GM19468 (cell line): ENCODE measurements at regions not wholly inside any gene's neighbourhood (a gene's known extent, or its start where the extent isn't known, plus 50 kb on each side); places are given as distances from the start of the nearest gene placed in this dataset.

Experiments used
- ATAC-seq: cut with Tn5 transposase; IDR thresholded peaks from one replicate; pipeline ENCODE4 v1.9.1; 2021; ENCODE audit warnings: mild to moderate bottlenecking, moderate library complexity, moderate number of reproducible peaks; ENCODE audit not compliant: unreplicated experiment; ENCODE audit errors: extremely low read depth

- ATAC-seq, result no peak
Measured at GRCh38 chr13:44229371-44230030, 144.1 kb upstream of the SERP2 start.

- no peak for ATAC-seq
Measured at GRCh38 chr13:44230071-44230470, 143.6 kb upstream of the SERP2 start.

GRCh38 chr13:44230736-44231135 is 142.9 kb upstream of the SERP2 start:
- ATAC-seq, result no peak

- ATAC-seq, result no peak
Measured at GRCh38 chr13:44231786-44232516, 141.7 kb upstream of the SERP2 start.

GRCh38 chr13:44232774-44233173 is 140.8 kb upstream of the SERP2 start:
- ATAC-seq, result no peak

GRCh38 chr13:44234566-44234965 is 139.1 kb upstream of the SERP2 start:
- no peak for ATAC-seq

GRCh38 chr13:44236370-44236769 is 137.3 kb upstream of the SERP2 start:
- no peak for ATAC-seq

GRCh38 chr13:44236801-44237207 is 136.8 kb upstream of the SERP2 start:
- ATAC-seq, result no peak

GRCh38 chr13:44237276-44237767 is 136.3 kb upstream of the SERP2 start:
- no peak for ATAC-seq

- ATAC-seq, result no peak
Measured at GRCh38 chr13:44237881-44238421, 135.7 kb upstream of the SERP2 start.

GRCh38 chr13:44240611-44241145 is 132.9 kb upstream of the SERP2 start:
- no peak for ATAC-seq

GRCh38 chr13:44241638-44242037 is 132.0 kb upstream of the SERP2 start:
- no peak for ATAC-seq

- ATAC-seq, result no peak
Measured at GRCh38 chr13:44242766-44243165, 130.9 kb upstream of the SERP2 start.

- ATAC-seq, result no peak
Measured at GRCh38 chr13:44243198-44243857, 130.3 kb upstream of the SERP2 start.

GRCh38 chr13:44244288-44244687 is 129.3 kb upstream of the SERP2 start:
- ATAC-seq, result no peak

GRCh38 chr13:44249431-44249836 is 124.2 kb upstream of the SERP2 start:
- no peak for ATAC-seq

- ATAC-seq, result no peak
Measured at GRCh38 chr13:44252938-44253337, 120.7 kb upstream of the SERP2 start.

GRCh38 chr13:44255771-44256364 is 117.8 kb upstream of the SERP2 start:
- ATAC-seq, result no peak

GRCh38 chr13:44257796-44258195 is 115.8 kb upstream of the SERP2 start:
- ATAC-seq, result no peak
